Activated effector memory CD4-positive, alpha-beta T cell treated with Interleukin-2 at 50 U/mL for 16 hours (primary cell): ENCODE measurements at regions not wholly inside any gene's neighbourhood (a gene's known extent, or its start where the extent isn't known, plus 50 kb on each side); places are given as distances from the start of the nearest gene placed in this dataset.
"Not testable (repeated sequence)": the region's sequence is repeated elsewhere in the genome, so short reads cannot be mapped to it uniquely, and the experiment has no call there.

Source experiments
- DNase-seq: peaks from one replicate; pipeline ENCODE4 v3.0.0-alpha.2; 2020

DNA sequence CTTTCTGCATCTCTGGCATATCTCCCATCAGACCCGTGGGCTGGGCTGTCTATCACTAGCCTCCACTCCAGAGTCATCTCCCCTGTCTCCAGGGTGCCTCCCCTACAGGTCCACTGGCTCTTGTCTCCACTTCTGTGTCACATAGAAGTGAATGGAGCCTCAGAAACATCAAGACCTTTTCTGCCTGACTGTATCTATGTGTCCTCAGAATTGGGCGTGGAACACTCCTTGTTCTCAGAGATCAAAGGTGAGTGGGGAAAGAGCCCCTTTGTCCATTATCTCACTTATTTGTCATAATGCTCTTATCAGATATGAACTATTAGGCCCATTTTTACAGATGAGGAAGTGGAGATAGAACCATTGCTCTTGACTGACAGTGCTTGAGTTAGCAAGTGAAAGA is 211.0 kb downstream of the CYRIA start:
- DNase-seq: no peak

DNA sequence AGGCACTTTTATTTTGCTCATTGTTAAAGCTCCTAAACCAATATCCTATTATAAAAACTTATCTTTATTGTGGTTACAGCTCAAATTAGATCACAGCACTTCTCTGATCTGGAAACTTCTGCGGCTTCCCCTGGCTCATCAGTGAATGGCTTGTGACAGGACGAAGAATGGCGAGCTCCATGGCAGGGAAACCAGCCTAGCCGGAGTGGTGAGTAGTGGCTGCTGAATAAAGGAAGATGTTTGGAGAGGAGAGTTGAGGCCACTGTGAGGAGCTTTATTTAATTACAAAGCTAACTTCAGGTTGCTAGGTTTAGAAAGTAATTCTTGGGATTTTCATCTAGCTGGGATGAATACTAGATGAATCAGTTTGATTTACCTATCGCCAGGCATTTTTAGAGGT is 213.5 kb downstream of the CYRIA start:
- DNase-seq: no peak

DNA sequence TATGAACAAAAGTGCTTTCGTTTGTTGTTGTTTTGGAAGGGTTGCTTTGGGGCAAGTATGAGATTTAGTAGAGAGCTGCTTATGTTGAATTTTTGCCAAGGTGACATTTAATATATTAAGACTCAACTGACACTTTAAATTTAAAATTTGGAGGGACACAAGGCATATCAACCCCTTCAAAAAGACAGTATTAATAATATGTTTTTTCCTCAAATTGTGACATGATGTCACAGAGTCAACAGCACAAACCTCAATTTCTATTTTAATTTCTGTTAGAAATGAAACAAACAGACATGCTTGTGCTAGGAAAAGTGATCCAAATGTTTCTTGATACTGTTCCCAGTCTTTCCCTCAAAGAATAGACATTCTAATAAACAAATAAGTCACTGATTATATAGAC is 218.9 kb downstream of the CYRIA start:
- no peak for DNase-seq

DNA sequence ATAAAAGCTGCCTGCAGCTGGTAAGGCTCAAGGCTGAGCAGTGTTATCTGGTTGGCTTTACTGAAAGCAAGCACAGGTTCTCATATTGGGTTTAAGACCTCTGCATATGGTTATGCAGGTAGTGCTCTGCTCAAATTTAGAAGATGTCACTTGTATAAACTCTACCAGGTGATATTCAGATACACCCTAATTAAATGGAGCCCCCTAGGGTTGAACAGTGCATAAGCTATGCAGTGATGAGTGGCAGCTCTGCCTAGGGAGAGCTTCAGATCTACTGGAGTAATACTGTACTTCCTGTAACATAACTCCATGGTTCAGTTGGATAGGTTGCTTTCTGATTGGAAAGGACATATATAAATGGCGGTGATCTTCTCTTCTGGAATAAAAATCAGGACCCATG is 222.7 kb downstream of the CYRIA start:
- DNase-seq: no peak

DNA sequence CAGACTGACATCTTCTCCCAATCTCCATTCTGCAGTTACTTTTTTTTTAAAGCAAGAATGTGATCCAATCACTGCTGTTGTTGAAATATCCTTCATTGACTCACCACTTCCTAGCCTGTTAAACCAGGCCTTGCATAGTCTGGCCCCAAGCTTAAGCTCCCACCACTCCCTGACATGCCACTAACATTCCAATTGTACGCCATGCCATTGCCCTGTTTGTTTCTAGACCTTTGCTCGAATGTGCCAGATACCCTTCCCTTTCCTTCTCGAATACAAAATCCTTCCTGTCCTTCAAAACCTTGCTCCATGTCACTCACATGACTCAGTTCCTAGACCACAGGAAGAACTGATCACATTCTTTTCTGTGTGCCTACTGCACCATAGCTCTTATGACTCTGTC is 224.2 kb downstream of the CYRIA start:
- DNase-seq: no peak

DNA sequence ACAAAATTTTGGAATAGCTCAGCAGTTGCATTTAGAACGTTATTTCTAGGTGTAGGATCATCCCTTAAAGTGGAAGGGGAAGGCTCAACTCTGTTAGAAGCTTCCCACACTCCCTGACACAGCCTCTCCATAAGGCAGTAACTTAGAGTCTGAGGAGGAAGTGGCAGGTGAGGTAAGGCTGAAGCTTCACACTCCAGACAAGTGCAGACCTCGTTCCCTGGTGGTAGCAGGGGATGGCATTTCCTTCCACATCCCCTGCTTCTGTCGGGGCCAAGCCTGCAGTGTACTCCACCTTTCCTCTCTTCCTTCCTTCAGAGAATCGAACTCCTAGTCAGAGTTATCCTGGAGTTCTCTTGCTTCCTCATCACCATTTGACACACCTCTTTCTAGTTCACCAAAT is 224.7 kb downstream of the CYRIA start:
- no peak for DNase-seq

DNA sequence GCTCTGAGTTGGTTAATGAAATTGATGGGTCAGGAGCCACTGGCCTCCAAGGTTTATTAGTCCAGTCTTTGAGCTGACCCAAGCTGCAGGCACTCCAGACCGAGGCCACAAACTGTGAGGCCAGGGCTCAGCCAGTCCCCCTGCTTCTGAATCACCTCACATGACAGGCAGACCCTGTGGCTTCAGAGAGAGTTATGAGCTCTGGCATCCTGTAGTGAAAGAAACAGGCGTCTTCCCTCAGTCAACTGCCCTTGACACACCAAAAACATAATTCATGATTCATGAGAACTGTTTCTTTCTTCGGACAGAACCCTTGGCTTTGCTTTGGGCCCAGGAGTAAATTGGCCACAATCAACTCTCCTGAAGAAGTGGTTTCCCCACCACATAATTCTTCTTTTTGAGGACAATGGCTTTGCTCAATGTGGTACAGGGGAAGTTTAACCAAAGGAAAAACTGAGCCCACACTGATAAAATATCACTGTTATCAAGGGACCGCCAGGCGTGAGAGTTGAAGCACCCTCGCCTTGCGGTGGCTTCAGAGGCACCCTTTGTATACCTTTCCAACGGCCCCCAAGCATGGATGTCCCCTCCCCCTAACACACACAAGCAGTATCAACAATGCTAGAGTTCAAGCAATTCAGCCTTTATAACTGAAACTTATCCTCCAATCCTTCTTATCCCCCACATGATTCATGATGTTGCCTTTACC is 226.9 kb downstream of the CYRIA start:
- no peak for DNase-seq

DNA sequence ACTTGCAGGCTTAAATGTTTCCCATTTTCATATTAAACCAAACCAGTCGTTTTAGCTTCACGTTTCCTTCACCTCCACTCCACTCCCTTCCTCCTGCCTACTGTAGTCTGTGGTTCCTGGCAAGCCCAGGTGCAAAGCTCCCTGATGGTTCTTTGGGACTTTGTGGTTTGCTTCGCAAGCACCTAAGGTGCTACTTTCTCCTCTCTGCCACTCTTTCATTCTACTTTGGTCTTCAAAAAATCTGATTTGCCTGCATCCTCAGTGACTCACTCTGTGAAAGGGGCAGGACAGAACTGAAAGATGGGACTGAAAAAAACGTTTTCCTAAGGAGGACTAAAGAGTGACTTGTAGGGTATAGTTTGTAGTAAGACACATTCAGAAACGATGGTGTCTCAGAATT is 228.4 kb downstream of the CYRIA start:
- no peak for DNase-seq

DNA sequence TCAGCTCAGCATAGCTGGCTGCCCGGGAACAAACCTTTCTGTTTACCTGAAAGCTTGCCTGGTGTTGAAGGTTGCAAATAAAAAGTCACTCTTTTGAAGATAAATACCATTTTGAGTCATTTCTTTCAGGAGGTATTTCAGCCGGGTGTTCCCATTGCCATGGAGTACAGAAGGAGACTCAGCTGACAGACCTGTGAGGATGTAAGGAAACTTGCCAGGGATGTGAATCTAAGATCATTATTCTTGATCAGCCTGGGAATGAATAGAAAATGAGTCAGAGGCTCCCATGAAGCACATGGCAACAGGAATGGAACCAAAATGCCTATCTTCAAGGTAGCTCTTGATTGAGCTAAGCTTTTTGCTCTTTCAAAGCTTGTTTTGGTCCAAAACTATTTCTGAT is 231.2 kb downstream of the CYRIA start:
- no peak for DNase-seq

DNA sequence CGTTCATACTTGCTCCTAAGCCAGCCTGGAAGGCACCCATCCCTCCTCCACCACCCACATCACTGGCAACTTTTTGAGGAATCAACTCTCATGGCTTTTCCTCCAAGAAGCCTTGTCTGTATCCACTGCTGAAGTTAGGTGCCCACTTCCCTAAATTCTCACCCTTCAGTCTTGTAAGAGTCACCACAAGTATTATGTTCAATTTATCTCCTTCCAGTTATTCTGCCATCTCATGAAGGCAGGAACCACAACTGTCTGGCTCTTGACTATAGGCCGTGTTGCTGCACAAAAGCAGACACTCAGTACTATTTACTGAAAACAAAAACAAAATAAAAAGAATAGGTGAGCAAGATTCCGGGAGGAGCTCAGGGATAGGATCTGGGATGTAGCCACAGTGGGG is 234.8 kb downstream of the CYRIA start:
- DNase-seq: no peak

DNA sequence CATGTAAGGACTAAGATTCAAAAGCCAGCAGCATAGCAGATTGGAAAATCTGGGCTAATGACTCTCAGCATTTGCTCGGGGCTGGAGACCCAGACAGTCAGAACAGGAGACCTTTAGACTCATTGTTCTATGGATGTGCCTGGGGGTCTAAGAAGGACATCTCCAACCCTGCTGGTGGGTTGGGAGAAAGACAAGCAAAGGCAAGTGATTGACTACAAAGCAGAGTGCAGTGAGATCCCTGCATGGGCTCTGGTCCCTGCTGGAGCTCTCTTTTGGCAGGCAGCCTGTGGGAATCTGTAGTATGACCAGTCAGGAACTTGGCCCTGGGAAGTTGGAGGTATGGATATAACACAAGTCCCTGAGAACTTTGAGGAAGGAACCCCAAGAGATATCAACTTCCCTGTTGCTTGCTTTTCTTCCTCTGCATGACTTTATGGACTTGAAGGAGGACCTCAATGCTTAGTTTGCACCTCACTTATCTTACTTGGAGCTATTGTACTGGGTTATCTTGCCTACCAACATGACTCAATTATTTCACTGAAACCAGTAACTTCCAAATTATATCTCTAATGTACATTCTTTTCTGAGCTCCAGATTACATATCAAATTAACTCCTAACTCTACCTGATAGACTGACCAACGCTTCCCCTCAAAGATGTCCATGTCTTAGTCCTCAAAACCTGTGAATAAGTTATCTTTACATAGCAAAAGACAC is 236.0 kb downstream of the CYRIA start:
- DNase-seq: no peak

DNA sequence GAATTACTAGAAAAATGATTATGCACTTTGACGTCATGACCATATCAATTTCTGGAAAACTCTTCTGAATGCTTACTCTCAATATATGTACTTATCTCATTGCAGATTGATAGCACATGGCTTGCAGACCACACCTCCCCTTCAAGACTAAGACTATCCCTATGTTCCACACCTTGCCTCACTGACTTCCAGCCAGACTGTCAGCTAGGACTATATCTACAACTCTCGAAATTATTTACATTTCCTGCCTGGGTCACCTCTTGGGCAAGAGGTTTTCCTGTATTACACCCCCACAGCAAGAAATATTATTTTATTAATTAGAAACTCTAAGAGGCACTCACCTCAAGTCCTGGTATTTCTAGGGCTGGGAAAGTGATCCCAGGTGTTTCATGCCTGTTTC is 236.6 kb downstream of the CYRIA start:
- DNase-seq: no peak

DNA sequence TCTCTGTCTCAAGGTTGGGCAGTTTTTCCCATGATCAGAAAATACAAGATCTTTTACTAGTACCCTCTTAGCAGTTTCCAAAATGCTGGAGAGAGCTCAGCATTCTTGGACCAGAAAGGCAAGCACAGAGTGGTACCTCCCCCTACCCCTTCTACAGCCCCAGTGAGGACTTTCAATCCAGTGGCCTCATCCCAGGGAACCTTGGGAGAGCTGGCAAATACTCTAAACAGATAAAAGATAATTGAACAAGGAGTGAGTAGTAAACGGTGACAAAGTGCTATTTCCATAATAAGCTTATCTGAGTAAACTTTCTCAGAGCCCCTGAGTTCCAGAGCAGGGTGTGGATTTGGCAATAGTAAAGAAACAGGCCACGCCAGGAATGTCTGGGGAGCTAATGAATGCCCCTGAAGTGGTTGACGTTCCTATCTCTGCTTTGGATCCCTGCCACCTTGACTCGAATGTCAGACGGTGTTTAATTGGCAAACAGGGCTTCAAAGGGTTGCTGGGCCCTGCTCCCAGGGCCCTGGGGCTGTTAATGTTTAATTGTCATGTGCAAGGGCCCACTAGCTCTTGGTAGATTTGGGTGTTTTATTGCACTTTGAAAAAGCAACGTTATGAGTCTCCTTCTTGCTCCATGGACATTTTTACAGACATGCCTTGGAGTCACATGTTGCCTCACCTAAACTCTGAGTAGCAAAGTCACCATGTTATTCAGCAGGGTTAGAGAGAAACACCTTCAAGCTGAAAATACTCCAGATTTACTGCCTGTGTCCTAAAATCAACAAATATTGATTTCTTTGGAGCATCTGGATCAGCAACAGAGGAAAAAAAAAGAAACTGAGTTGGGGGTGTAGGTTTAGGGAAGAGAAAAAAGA is 239.9 kb downstream of the CYRIA start:
- no peak for DNase-seq

DNA sequence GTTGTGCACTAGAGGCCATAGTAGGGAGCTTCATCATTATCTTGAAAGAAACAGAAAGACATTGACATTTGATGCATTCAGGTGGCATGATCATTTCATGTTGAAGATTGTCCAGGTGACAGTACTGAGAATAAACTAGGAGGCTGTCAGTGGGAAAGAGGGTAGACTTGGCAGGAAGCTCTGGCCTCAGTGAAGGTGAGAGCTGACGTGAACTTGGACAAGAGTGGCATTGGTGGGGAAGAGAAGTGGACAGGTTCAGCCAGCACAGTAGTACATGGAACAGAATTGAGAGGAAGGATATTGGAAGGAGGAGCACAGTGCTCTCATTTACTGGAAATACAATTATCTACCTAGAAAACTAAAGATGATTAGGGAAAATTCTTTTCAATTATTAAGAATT is 245.2 kb downstream of the CYRIA start:
- no peak for DNase-seq

DNA sequence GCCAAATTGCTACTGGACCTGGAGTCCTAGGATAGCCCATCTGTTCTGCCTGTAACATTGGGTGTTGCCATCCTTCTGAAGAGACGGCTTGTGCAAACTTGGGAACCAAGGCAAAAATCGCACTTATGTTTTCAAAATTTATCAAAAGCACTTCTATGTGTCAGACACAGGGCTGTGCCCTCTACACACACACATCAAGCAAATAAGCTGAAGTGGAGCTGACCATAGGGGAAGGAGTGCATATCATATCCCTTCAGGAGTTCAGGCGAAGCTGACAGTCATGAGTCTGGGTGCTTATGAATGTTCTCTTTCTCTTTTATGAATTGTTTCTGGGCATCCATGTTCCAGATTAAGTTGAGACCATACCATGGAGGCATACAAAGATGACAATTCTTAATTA is 247.9 kb downstream of the CYRIA start:
- no peak for DNase-seq

DNA sequence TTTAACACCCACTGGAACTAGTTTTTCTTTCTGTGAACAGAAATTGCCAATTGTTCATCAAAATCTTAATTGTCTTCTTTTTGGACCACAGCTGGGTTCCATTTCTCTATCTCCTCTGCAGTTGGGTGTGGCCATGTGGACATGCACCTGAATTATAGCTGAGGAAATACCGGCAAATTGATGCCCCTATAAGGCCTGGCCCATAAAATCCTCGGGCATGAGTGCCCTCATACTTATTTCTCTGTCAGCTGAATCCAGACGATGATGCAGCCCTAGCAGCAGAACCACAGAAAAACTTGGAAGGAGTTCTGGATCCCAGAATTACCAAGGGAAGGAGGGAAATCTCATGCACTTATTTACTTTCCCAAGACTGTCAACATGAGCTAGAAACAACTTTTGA is 249.0 kb downstream of the CYRIA start:
- DNase-seq: no peak

DNA sequence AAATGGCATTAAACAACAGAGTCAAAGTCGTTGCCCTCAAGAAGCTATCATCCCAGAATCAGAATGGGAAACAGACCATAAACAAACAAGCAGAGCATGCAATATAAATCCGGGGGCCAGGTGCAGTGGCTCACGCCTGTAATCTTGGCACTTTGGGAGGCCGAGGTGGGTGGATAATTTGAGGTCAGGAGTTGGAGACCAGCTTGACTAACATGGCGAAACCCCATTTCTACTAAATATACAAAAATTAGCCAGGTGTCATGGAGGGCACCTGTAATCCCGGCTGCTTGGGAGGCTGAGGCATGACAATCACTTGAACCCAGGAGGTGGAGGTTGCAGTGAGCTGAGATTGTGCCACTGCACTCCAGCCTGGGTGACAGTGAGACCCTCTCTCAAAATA is 249.8 kb downstream of the CYRIA start:
- DNase-seq: not testable (repeated sequence)

DNA sequence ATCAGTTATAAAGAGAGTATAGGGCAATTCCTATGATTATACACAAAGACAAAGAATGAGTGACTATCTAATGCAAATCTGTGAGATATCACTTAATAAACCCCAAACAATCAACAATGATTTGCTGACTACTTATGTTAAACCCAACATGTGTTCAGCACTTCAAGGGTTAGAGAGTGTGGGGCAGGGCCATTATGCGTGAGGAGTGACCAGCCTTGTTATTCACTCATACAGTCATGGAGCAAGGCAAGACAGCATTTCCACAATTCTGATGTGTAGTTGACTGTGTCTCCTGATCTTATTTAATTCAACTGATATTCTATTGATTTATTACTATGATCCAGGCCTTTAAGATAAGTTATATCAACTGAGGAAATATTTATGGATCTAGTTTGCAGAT is 251.7 kb downstream of the CYRIA start:
- DNase-seq: no peak

DNA sequence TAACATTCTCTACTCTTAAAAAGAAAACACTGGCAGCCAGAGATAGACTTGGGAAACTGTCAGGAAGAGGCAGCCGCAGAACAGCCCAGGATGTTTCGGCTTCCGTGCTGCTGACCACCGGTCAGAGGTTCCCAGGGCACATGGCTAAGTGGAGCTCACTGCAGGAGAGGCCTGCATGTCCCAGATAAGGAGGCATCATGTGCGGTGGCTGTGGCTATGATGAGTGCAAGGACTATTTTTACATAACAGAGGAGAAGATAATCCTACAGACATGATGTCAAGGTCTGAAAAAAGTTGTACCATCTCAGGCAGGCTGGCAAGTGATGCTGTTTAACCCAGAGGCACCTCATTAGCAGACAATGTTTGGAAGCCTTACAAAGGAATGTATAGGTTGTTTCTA is 252.3 kb downstream of the CYRIA start:
- DNase-seq: no peak

DNA sequence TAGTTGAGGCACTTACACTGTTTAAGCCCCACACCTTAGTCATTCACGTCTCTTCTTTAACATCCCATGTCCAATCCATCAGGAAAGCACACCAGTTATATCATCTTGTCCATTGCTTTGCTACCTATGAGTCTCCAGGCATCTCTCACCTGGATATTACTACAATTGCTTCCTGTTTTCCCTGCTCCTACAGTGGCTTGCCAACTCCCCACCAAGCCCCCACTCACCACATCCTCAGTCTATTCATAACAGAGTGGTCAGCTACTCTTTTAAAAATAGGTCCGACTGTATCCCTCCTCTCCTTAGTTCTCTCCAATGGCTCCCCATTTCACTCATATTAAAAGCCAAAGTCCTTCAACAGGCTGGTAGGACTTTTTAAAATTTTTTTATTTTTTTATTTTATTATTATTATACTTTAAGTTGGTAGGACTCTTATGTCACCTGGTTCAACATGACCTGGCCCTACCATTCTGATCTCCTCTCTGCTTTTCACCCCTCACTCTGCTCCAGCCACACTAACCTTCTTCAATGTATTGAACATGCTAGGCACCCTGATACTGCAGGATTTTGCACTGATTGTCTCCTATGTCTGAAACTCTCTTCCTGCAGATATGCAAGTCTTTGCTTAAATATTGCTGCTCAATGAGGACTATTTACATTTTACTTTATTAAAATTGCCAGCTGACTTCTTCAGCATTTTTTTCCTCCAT is 253.2 kb downstream of the CYRIA start:
- DNase-seq: no peak

DNA sequence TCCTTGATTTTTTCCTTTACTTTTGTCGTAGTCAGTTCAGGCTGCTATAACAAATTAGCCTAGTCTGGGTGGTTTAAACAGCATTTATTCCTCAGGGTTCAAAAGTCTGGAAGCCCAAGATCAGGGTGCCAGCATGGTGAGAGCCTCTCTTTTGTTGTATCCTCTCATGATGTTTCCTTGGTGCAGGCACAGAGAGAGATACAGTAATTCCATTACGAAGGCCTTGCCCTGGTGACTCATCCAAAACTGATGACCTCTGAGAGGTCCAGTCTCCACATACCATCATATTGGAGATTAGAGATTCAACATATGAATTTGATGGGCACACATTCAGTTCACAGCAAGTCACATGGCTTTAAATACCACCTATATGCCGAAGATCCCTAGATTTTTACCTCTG is 253.8 kb downstream of the CYRIA start:
- no peak for DNase-seq

DNA sequence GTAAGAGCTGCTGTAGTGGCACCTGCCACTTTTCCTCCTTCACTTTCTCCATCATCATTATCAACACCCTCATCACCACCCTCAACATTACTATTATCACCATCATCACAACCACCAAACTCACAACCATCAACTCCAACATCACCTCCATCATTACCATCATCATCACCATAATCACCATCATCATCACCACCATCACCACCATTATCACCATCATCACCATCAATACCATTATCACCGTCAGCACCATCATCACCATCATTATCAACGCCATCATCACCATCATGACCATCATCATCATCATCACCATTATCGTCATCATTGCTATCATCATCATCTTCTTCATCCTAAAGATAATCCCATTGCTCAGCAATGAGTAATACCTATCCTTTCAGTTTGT is 255.8 kb downstream of the CYRIA start:
- no peak for DNase-seq

DNA sequence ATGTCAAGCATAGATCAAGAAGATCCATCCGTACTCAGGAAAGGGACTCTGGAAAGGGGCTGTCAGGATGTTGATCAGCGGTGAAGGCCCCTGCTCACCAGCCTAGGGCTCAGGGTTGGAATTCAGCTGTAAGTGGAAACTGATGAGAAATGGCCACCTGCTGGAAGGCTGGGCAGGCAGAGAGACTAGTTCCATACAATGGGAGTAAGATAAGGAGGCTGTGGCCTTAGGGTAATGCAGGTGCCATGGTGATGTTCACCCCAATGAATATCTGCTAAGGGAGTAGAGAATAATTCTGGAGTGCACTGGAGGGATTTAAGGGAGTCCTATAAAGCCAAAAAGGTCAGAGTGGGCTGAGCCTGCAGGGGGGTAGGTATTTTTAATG is 256.6 kb downstream of the CYRIA start:
- no peak for DNase-seq
